ENCODE measurements at regions not wholly inside any gene's neighbourhood (a gene's known extent, or its start where the extent isn't known, plus 50 kb on each side); places are given as distances from the start of the nearest gene placed in this dataset.

GRCh38 chr1:68319907-68320306, 87.6 kb upstream of the WLS start:
- no peaks in the 10 kb centered on the region for H3K36me3 ChIP-seq (ENCODE audit: insufficient read depth, low read length)
- Mint-ChIP-seq H3K27me3 (no peaks in the 10 kb centered on the region), H3K9me3 (peaks cover 3% of the 10 kb centered on the region), H3K4me1 (ENCODE audit: low read depth) (no peaks in the 10 kb centered on the region), H3K27ac (no peak overlapping the region), H3K36me3 (ENCODE audit: low read depth) (no peaks in the 10 kb centered on the region), H3K4me3 (no peak overlapping the region)
- DNase-seq: no peak
- H3K9me3 ChIP-seq (ENCODE audit: control insufficient read depth in 1 of 2, insufficient read depth in 1 of 2, low read length in 2 of 2): peaks cover 0 to 9% of the 10 kb centered on the region in 2 experiments
- H3K4me1 ChIP-seq (ENCODE audit: insufficient read depth, low read length): no peaks in the 10 kb centered on the region
- TF ChIP-seq CTCF (IDR thresholded peaks at IDR 0.05): no peak
- H3K27ac ChIP-seq (ENCODE audit: low read depth in 1 of 2, low read length in 2 of 2): no peak overlapping the region
- intact Hi-C loops (cut with DNase I, micrococcal nuclease): no loop called here
- ChIA-PET CTCF (interaction anchor here (1.0 kb wide), 1 partner anchor 77 kb away, joined by 4 read pairs; no protein-coding TSS in a partner anchor), POLR2A (interaction anchor here (0.5 kb wide), 1 partner anchor 106 kb away, joined by 3 read pairs; no protein-coding TSS in a partner anchor)
- no peak for ATAC-seq (ENCODE audit: poor library complexity)
- no peaks in the 10 kb centered on the region for H3K27me3 ChIP-seq (ENCODE audit: control insufficient read depth in 1 of 2, insufficient read depth in 2 of 2, low read length in 2 of 2)
- H3K4me3 ChIP-seq (ENCODE audit: low read length): no peak overlapping the region

DNA sequence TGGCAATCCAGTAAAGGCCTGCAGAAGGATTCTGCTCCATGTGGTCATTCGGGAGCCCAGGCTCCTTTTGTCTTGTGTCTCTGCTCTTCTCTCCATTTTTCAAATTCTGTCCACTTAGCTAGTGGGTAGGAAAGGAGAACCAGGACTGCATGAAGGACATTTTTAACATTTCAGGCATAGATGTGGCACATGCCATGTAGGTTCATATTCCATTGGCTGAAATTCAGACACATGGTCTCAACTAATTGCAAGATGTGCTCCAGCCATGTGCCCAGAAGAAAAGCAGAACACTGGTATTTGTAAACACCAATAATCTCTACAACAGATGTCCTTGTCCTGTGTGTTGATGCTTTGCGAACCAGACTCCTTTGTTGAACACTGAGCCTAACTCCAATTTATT, 85.2 kb upstream of the WLS start:
- H3K27me3 Mint-ChIP-seq: no peaks in the 10 kb centered on the region
- Histone ChIP-seq H3K27me3 (ENCODE audit: control insufficient read depth in 1 of 2, insufficient read depth in 2 of 2, low read length in 2 of 2) (peaks cover 0 to 3% of the 10 kb centered on the region in 2 experiments), H3K4me1 (ENCODE audit: insufficient read depth, low read length) (no peaks in the 10 kb centered on the region), H3K4me3 (ENCODE audit: low read length) (no peak overlapping the region), H3K36me3 (ENCODE audit: insufficient read depth, low read length) (no peaks in the 10 kb centered on the region), H3K9me3 (ENCODE audit: control insufficient read depth in 1 of 2, insufficient read depth in 1 of 2, low read length in 2 of 2) (peaks cover 0 to 5% of the 10 kb centered on the region in 2 experiments), H3K27ac (ENCODE audit: low read depth in 1 of 2, low read length in 2 of 2) (no peak overlapping the region)
- intact Hi-C loops (cut with DNase I, micrococcal nuclease): no loop called here
- H3K36me3 Mint-ChIP-seq (ENCODE audit: low read depth): no peaks in the 10 kb centered on the region
- TF ChIP-seq CTCF (IDR thresholded peaks at IDR 0.05): no peak
- ChIA-PET POLR2A (no interaction called here), CTCF (no interaction called here)
- no peak for DNase-seq
- no peak overlapping the region for H3K4me3 Mint-ChIP-seq
- H3K27ac Mint-ChIP-seq: no peak overlapping the region
- ATAC-seq (ENCODE audit: poor library complexity): no peak
- H3K9me3 Mint-ChIP-seq: peaks cover 3% of the 10 kb centered on the region
- no peaks in the 10 kb centered on the region for H3K4me1 Mint-ChIP-seq (ENCODE audit: low read depth)

DNA sequence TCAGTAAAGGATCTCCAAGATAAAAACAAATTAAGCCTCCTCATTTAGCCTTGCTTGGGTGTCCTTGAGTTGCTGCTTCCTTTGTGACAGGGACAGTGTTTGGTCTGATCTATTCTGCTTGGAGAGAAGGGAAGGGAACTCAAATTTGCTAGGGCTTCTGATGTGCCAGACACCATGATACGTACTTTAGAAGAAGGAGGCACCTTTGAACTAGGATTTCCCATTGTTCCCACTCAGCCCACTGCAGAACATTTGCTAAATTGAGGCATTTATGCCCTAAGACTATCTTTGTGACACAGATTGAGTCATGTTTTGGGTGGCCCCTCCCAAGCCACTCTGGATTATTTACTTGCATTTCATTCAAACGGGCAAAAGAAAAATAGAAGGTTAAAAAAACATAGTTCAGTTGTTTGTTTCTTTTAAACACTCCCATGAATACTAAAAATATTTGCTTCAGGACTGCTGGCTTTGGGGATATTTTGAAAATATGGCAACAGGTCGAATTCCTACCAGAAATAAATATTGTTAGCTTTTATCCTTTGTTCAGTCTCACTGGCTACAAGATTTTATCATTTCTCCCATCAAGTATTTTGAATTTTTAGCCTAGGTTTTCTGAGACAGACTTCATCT, 81.9 kb upstream of the WLS start:
- H3K36me3 Mint-ChIP-seq (ENCODE audit: low read depth): no peaks in the 10 kb centered on the region
- no peaks in the 10 kb centered on the region for H3K27me3 Mint-ChIP-seq
- ChIA-PET POLR2A (no interaction called here), CTCF (no interaction called here)
- no peak for DNase-seq
- Histone ChIP-seq H3K36me3 (ENCODE audit: insufficient read depth, low read length) (no peaks in the 10 kb centered on the region), H3K4me3 (ENCODE audit: low read length) (no peak overlapping the region), H3K9me3 (ENCODE audit: control insufficient read depth in 1 of 2, insufficient read depth in 1 of 2, low read length in 2 of 2) (peaks cover 0 to 13% of the 10 kb centered on the region in 2 experiments), H3K4me1 (ENCODE audit: insufficient read depth, low read length) (no peaks in the 10 kb centered on the region), H3K27me3 (ENCODE audit: control insufficient read depth in 1 of 2, insufficient read depth in 2 of 2, low read length in 2 of 2) (peaks cover 0 to 3% of the 10 kb centered on the region in 2 experiments), H3K27ac (ENCODE audit: low read depth in 1 of 2, low read length in 2 of 2) (no peak overlapping the region)
- no peak for TF ChIP-seq CTCF (IDR thresholded peaks at IDR 0.05)
- no peak for ATAC-seq (ENCODE audit: poor library complexity)
- H3K4me1 Mint-ChIP-seq (ENCODE audit: low read depth): no peaks in the 10 kb centered on the region
- no peak overlapping the region for H3K4me3 Mint-ChIP-seq
- intact Hi-C loops (cut with DNase I, micrococcal nuclease): no loop called here
- H3K27ac Mint-ChIP-seq: no peak overlapping the region
- peaks cover 3% of the 10 kb centered on the region for H3K9me3 Mint-ChIP-seq

All from CD4-positive, alpha-beta T cell (primary cell).